ENCODE measurements at regions not wholly inside any gene's neighbourhood (a gene's known extent, or its start where the extent isn't known, plus 50 kb on each side); places are given as distances from the start of the nearest gene placed in this dataset.

GRCh38 chr10:108852211-108852610 lies 1071.1 kb downstream of the XPNPEP1 start:
- DNase-seq (ENCODE audit: low read depth in 2 of 2), result no peak

GRCh38 chr10:108850138-108850854 lies 1073.0 kb downstream of the XPNPEP1 start:
- no peak for DNase-seq (ENCODE audit: low read depth in 2 of 2)

- no peak for DNase-seq (ENCODE audit: low read depth in 2 of 2)
Observed at GRCh38 chr10:108849688-108850087, 1073.6 kb downstream of the XPNPEP1 start.

- no peak for DNase-seq (ENCODE audit: low read depth in 2 of 2)
Observed at GRCh38 chr10:108849186-108849585, 1074.1 kb downstream of the XPNPEP1 start.

- DNase-seq (ENCODE audit: low read depth in 2 of 2), result no peak
Observed at GRCh38 chr10:108848046-108848445, 1075.3 kb downstream of the XPNPEP1 start.

GRCh38 chr10:108840944-108841343 lies 1082.4 kb downstream of the XPNPEP1 start:
- DNase-seq (ENCODE audit: low read depth in 2 of 2), result no peak

- DNase-seq (ENCODE audit: low read depth in 2 of 2), result no peak
Observed at GRCh38 chr10:108836362-108836761, 1086.9 kb downstream of the XPNPEP1 start.

- no peak for DNase-seq (ENCODE audit: low read depth in 2 of 2)
Observed at GRCh38 chr10:108822026-108822425, 1101.3 kb downstream of the XPNPEP1 start.

- no peak for DNase-seq (ENCODE audit: low read depth in 2 of 2)
Observed at GRCh38 chr10:108819302-108819701, 1104.0 kb downstream of the XPNPEP1 start.

GRCh38 chr10:108817584-108817983 lies 1105.7 kb downstream of the XPNPEP1 start:
- no peak for DNase-seq (ENCODE audit: low read depth in 2 of 2)

- DNase-seq (ENCODE audit: low read depth in 2 of 2), result no peak
Observed at GRCh38 chr10:108817135-108817534, 1106.2 kb downstream of the XPNPEP1 start.

- DNase-seq (ENCODE audit: low read depth in 2 of 2), result no peak
Observed at GRCh38 chr10:108812906-108813305, 1110.4 kb downstream of the XPNPEP1 start.

- no peak for DNase-seq (ENCODE audit: low read depth in 2 of 2)
Observed at GRCh38 chr10:108812296-108812695, 1111.0 kb downstream of the XPNPEP1 start.

- no peak for DNase-seq (ENCODE audit: low read depth in 2 of 2)
Observed at GRCh38 chr10:108808228-108808627, 1115.1 kb downstream of the XPNPEP1 start.

- DNase-seq (ENCODE audit: low read depth in 2 of 2), result no peak
Observed at GRCh38 chr10:108801775-108802517, 1121.4 kb downstream of the XPNPEP1 start.

- no peak for DNase-seq (ENCODE audit: low read depth in 2 of 2)
Observed at GRCh38 chr10:108801220-108801619, 1122.1 kb downstream of the XPNPEP1 start.

- DNase-seq (ENCODE audit: low read depth in 2 of 2), result no peak
Observed at GRCh38 chr10:108797573-108797972, 1125.7 kb downstream of the XPNPEP1 start.

GRCh38 chr10:108791794-108792474 lies 1131.4 kb downstream of the XPNPEP1 start:
- DNase-seq (ENCODE audit: low read depth in 2 of 2), result no peak

- DNase-seq (ENCODE audit: low read depth in 2 of 2), result no peak
Observed at GRCh38 chr10:108791030-108791429, 1132.3 kb downstream of the XPNPEP1 start.

- no peak for DNase-seq (ENCODE audit: low read depth in 2 of 2)
Observed at GRCh38 chr10:108789919-108790318, 1133.4 kb downstream of the XPNPEP1 start.

GRCh38 chr10:108789336-108789735 lies 1134.0 kb downstream of the XPNPEP1 start:
- no peak for DNase-seq (ENCODE audit: low read depth in 2 of 2)

- no peak for DNase-seq (ENCODE audit: low read depth in 2 of 2)
Observed at GRCh38 chr10:108788891-108789290, 1134.4 kb downstream of the XPNPEP1 start.

- no peak for DNase-seq (ENCODE audit: low read depth in 2 of 2)
Observed at GRCh38 chr10:108787932-108788331, 1135.4 kb downstream of the XPNPEP1 start.
